Endothelial cell of umbilical vein (primary cell): ENCODE measurements at regions not wholly inside any gene's neighbourhood (a gene's known extent, or its start where the extent isn't known, plus 50 kb on each side); places are given as distances from the start of the nearest gene placed in this dataset.

Source experiments
- CTCF ChIP-seq, 2 donors: IDR thresholded peaks; 1 replicate in 1 of 2; 2 replicates in 1 of 2; pipeline ENCODE4 v1.5.1; 2011; ENCODE audit warnings: low read length in 2 of 2, mild to moderate bottlenecking in 2 of 2, moderate library complexity in 2 of 2, control low read depth in 1 of 2, inconsistent platforms in 1 of 2, low read depth in 1 of 2; ENCODE audit not compliant: insufficient read depth in 1 of 2; ENCODE audit errors: extremely low read depth in 1 of 2
- EZH2 ChIP-seq: IDR thresholded peaks from 2 replicates; pipeline ENCODE4 v1.6.1; 2012; ENCODE audit warnings: borderline replicate concordance, low read depth, mild to moderate bottlenecking, moderate library complexity, low read length, inconsistent platforms; ENCODE audit not compliant: severe bottlenecking
- POLR2A ChIP-seq: IDR thresholded peaks from 2 replicates; pipeline ENCODE4 v1.6.1; 2012; ENCODE audit warnings: low read depth, mild to moderate bottlenecking, control low read depth, low read length

- TF ChIP-seq POLR2A (no peak), EZH2 (no peak), CTCF (IDR thresholded peaks at IDR 0.05; ENCODE audit: extremely low read depth in 1 of 2, insufficient read depth in 1 of 2, low read depth in 1 of 2, low read length in 2 of 2) (no peak)
Observed at GRCh38 chr4:142952821-142953580, 106.9 kb upstream of the INPP4B start.
